Uterus (tissue), 3 donors: ENCODE measurements at regions not wholly inside any gene's neighbourhood (a gene's known extent, or its start where the extent isn't known, plus 50 kb on each side); places are given as distances from the start of the nearest gene placed in this dataset.
"Not testable (repeated sequence)": the region's sequence is repeated elsewhere in the genome, so short reads cannot be mapped to it uniquely, and the experiment has no call there.

Experiments
- DNase-seq, 2 donors: peaks; one replicate each; pipeline ENCODE4 v3.0.0-alpha.2; 2019 to 2020
- H3K27ac ChIP-seq, 2 donors: fragments of 200-600 bp; sonication (generic); 1 replicate in 1 of 2; 2 replicates in 1 of 2; pipeline ENCODE4 v1.5.1; 2016 to 2018
- H3K27me3 ChIP-seq, 2 donors: fragments of 200-600 bp; sonication (generic); one replicate each; pipeline ENCODE4 v1.5.1; 2018 to 2019; ENCODE audit warnings: control low read depth in 1 of 2
- H3K36me3 ChIP-seq, 2 donors: fragments of 200-600 bp; sonication (generic); one replicate each; pipeline ENCODE4 v1.5.1; 2019; ENCODE audit warnings: control low read depth in 1 of 2
- H3K4me1 ChIP-seq, 2 donors: fragments of 200-600 bp; sonication (generic); one replicate each; pipeline ENCODE4 v1.5.1; 2018 to 2019; ENCODE audit warnings: control low read depth in 1 of 2
- H3K4me3 ChIP-seq, 2 donors: fragments of 200-600 bp; sonication (generic); 1 replicate in 1 of 2; 2 replicates in 1 of 2; pipeline ENCODE4 v1.5.1; 2018 to 2019; ENCODE audit warnings: mild to moderate bottlenecking in 1 of 2
- H3K9me3 ChIP-seq, 2 donors: fragments of 200-600 bp; sonication (generic); one replicate each; pipeline ENCODE4 v1.5.1; 2019; ENCODE audit warnings: control low read depth in 1 of 2
- POLR2A ChIP-seq, 2 donors: fragments of 450-650 bp; IDR thresholded peaks; one replicate each; pipeline ENCODE4 v1.6.1; 2016; ENCODE audit warnings: antibody characterized with exemption in 2 of 2, mild to moderate bottlenecking in 1 of 2, moderate library complexity in 1 of 2
- intact Hi-C: fragments of 100-400 bp; cut with DNase I; formaldehyde crosslinking; loops from one replicate; pipeline ENCODE4 v1.15.1; 2023; ENCODE audit warnings: low total_unique reads
- TF ChIP-seq, protein P1 (sequence below), 4 experiments: fragments of 200-600 bp in 2 of 4; fragments of 450-650 bp in 2 of 4; sonication (generic) in 2 of 4; IDR thresholded peaks; one replicate each; pipeline ENCODE4 v1.5.1; 2016 to 2019; ENCODE audit warnings: antibody characterized with exemption in 4 of 4, mild to moderate bottlenecking in 2 of 4, moderate library complexity in 1 of 4
- donor health status: DM: yes; HTN: yes; CAD: no.

DNA sequence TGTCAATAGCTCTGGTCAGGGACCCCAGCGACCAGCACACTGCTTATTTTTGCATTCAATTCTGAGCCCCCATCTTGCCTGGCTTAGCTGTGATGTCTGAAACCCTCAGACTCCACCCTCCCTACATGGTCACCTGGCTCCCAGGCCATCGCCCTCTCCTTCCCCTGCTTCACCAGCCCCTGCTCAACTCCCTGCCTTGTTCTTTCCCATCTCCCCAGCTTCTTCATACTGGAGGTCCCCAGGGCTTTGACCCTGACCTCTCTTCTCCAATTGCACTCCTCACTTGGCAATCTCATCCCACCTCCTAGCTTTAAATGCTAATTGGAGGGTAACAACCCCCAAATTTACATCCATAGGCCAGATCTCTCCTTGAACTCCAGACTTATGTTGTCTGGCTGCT lies 84.3 kb upstream of the GNAZ start:
- no peak for DNase-seq
- Histone ChIP-seq H3K4me1 (no peaks in the 10 kb centered on the region), H3K36me3 (no peaks in the 10 kb centered on the region), H3K9me3 (no peaks in the 10 kb centered on the region), H3K27ac (no peak overlapping the region), H3K27me3 (no peaks in the 10 kb centered on the region), H3K4me3 (no peak overlapping the region)
- intact Hi-C loops, result no loop called here
- TF ChIP-seq, protein P1, sequence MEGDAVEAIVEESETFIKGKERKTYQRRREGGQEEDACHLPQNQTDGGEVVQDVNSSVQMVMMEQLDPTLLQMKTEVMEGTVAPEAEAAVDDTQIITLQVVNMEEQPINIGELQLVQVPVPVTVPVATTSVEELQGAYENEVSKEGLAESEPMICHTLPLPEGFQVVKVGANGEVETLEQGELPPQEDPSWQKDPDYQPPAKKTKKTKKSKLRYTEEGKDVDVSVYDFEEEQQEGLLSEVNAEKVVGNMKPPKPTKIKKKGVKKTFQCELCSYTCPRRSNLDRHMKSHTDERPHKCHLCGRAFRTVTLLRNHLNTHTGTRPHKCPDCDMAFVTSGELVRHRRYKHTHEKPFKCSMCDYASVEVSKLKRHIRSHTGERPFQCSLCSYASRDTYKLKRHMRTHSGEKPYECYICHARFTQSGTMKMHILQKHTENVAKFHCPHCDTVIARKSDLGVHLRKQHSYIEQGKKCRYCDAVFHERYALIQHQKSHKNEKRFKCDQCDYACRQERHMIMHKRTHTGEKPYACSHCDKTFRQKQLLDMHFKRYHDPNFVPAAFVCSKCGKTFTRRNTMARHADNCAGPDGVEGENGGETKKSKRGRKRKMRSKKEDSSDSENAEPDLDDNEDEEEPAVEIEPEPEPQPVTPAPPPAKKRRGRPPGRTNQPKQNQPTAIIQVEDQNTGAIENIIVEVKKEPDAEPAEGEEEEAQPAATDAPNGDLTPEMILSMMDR (IDR thresholded peaks at IDR 0.05), result no peak
- TF ChIP-seq POLR2A (IDR thresholded peaks at IDR 0.05), result no peak

DNA sequence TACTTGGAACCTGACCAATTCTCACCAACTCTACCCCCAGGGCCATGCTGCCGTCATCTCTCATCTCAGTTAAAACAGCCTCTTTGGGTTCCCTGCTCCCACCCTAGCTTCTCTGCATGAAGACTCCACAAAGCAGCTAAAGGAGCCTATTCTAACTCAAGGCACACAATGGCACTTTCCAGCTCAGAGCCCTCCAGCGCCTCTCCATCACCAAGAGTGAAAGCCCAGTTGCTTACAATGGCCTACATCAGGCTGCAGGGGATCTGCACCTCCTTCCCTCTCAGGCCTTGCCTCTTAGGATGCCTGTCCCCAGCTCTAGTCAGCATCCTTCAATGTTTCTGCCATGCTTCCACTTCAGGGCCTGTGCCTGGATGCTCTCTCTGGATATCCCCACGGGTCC lies 83.7 kb upstream of the GNAZ start:
- no peak for TF ChIP-seq POLR2A (IDR thresholded peaks at IDR 0.05)
- TF ChIP-seq, protein P1 (IDR thresholded peaks at IDR 0.05), result no peak
- intact Hi-C loops, result no loop called here
- H3K27ac ChIP-seq, result no peak overlapping the region
- H3K4me3 ChIP-seq, result no peak overlapping the region
- no peaks in the 10 kb centered on the region for H3K36me3 ChIP-seq
- no peaks in the 10 kb centered on the region for H3K27me3 ChIP-seq
- no peaks in the 10 kb centered on the region for H3K4me1 ChIP-seq
- no peaks in the 10 kb centered on the region for H3K9me3 ChIP-seq
- no peak for DNase-seq

DNA sequence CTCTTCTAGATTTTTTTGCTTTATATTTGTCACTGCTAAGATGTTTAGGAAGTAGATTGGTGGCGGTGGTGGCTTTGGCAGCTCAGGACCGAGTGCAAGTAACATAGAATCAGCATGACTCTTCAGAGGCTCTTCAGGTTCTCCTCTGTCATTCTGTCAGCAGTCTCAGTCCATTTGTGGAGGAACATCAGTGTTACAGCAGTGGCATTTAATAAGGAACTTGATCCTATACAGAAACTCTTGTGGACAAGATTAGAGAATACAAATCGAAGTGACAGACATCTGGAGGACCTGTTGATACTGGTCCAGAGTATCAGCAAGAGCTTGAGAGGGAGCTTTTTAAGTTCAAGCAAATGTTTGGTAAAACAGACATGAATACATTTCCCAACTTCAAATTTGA lies 82.2 kb upstream of the GNAZ start:
- DNase-seq, result no peak

DNA sequence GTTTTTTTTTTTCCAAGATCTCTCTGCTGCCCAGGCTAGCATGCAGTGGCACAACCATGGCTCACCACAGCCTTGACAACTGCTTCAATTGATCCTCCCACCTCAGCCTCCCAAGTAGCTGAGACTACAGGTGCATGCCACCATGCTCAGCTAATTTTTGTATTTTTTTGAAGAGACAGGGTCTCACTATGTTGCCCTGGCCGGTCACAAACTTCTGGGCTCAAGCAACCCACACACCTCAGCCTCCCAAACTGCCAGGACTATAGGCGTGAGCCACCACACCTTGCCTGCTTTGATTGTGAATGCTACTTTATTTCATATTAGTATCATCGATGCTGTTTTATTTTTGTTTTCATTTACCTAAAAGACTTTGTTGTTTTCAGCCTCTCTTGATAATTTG lies 81.5 kb upstream of the GNAZ start:
- H3K36me3 ChIP-seq, result no peaks in the 10 kb centered on the region
- H3K27ac ChIP-seq, result no peak overlapping the region
- DNase-seq, result no peak
- no peaks in the 10 kb centered on the region for H3K9me3 ChIP-seq
- no peaks in the 10 kb centered on the region for H3K4me1 ChIP-seq
- no peaks in the 10 kb centered on the region for H3K27me3 ChIP-seq
- H3K4me3 ChIP-seq, result no peak overlapping the region
- intact Hi-C loops, result no loop called here
- TF ChIP-seq, protein P1 (IDR thresholded peaks at IDR 0.05), result no peak
- no peak for TF ChIP-seq POLR2A (IDR thresholded peaks at IDR 0.05)

More for the DNA sequence above, 82.2 kb upstream of the GNAZ start:
- no peak overlapping the region for H3K4me3 ChIP-seq
- no peak overlapping the region for H3K27ac ChIP-seq
- no peaks in the 10 kb centered on the region for H3K36me3 ChIP-seq
- H3K27me3 ChIP-seq, result no peaks in the 10 kb centered on the region
- H3K4me1 ChIP-seq, result no peaks in the 10 kb centered on the region
- TF ChIP-seq, protein P1 (IDR thresholded peaks at IDR 0.05), result no peak
- no peak for TF ChIP-seq POLR2A (IDR thresholded peaks at IDR 0.05)
- H3K9me3 ChIP-seq, result no peaks in the 10 kb centered on the region
- intact Hi-C loops, result no loop called here

DNA sequence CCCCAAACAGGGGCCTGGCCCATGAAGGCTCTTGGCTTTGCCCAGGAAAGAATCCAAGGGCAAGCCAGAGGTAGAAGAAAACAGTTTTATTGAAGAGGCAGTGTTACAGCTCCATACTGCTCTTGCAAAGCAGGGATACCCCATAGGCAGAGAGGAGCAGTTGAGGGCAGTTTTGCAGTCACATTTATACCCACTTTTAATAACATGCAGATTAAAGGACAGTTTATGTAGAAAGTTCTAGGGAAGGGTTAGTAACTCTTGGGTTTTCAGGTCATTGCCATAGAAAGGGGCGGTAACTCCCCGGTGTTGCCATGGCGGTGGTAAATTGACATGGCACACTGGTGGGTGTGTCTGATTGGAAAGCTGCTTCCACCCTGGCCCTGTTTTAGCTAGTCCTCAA lies 80.5 kb upstream of the GNAZ start:
- Histone ChIP-seq H3K27ac (no peak overlapping the region), H3K27me3 (no peaks in the 10 kb centered on the region), H3K36me3 (no peaks in the 10 kb centered on the region), H3K9me3 (no peaks in the 10 kb centered on the region), H3K4me1 (no peaks in the 10 kb centered on the region), H3K4me3 (no peak overlapping the region)
- no peak for TF ChIP-seq POLR2A (IDR thresholded peaks at IDR 0.05)
- TF ChIP-seq, protein P1 (IDR thresholded peaks at IDR 0.05), result no peak
- intact Hi-C loops, result no loop called here
- DNase-seq, result no peak

DNA sequence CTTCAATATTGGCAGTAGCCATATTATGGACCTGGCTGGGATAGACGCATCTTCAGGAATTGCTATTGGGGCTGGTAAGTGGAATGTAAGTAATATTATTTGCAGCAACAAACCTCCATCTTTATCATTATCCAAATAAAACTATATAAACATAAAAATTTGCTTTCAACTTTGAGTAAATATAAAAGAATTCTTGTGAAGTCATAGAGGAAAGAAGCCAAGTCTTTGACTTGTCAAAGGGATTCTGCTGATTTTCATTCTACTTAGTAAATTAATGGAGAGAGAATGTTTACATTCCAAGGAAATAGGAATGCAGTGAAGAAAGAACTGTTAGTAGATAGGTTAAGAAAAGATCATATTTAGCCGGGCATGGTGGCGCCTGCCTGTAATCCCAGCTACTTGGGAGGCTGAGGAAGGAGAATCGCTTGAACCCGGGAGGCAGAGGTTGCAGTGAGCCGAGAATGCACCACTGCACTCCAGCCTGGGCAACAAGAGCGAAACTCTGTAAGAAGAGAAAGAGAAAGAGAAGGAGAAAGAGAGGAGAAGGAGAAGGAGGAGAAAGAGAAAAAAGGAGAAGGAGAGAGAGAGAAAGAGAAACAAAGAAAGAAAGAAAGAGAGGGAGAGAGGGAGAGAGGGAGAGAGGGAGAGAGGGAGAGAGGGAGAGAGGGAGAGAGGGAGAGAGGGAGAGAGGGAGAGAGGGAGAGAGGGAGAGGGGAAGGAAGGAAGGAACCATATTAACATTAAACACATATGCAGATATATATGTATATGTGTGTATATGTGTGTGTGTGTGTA lies 79.4 kb upstream of the GNAZ start:
- H3K4me3 ChIP-seq, H3K36me3 ChIP-seq, H3K27ac ChIP-seq, H3K27me3 ChIP-seq, H3K4me1 ChIP-seq, intact Hi-C loops, DNase-seq, H3K9me3 ChIP-seq: not testable (repeated sequence)
